GF-D8 (cell line): ENCODE measurements at regions not wholly inside any gene's neighbourhood (a gene's known extent, or its start where the extent isn't known, plus 50 kb on each side); places are given as distances from the start of the nearest gene placed in this dataset.

Source experiments
- DNase-seq: peaks from one replicate; lab custom pipeline; 2025; lab: John Stamatoyannopoulos, UW

GRCh38 chr1:22350171-22350923 is 101.3 kb upstream of the ZBTB40 start:
- no peak for DNase-seq

- DNase-seq = no peak
These were observed 100.5 kb upstream of the ZBTB40 start for GRCh38 chr1:22350924-22351767.

GRCh38 chr1:22351768-22352080 is 99.9 kb upstream of the ZBTB40 start:
- DNase-seq = no peak

GRCh38 chr1:22352355-22352754 is 99.3 kb upstream of the ZBTB40 start:
- DNase-seq = no peak

- DNase-seq = no peak
These were observed 98.8 kb upstream of the ZBTB40 start for GRCh38 chr1:22352896-22353295.

GRCh38 chr1:22359427-22359826 is 92.2 kb upstream of the ZBTB40 start:
- no peak for DNase-seq

GRCh38 chr1:22362626-22363402 is 88.8 kb upstream of the ZBTB40 start:
- DNase-seq = no peak

GRCh38 chr1:22363403-22364325 is 88.0 kb upstream of the ZBTB40 start:
- no peak for DNase-seq

GRCh38 chr1:22364326-22364650 is 87.4 kb upstream of the ZBTB40 start:
- DNase-seq = no peak

- DNase-seq = no peak
These were observed 86.9 kb upstream of the ZBTB40 start for GRCh38 chr1:22364764-22365163.

GRCh38 chr1:22365331-22366295 is 86.0 kb upstream of the ZBTB40 start:
- no peak for DNase-seq

- no peak for DNase-seq
These were observed 85.3 kb upstream of the ZBTB40 start for GRCh38 chr1:22366346-22366745.

GRCh38 chr1:22368125-22368524 is 83.5 kb upstream of the ZBTB40 start:
- no peak for DNase-seq

GRCh38 chr1:22369294-22370189 is 82.1 kb upstream of the ZBTB40 start:
- DNase-seq = no peak

GRCh38 chr1:22370190-22370498 is 81.5 kb upstream of the ZBTB40 start:
- DNase-seq = no peak

GRCh38 chr1:22371408-22371807 is 80.2 kb upstream of the ZBTB40 start:
- DNase-seq = no peak

- DNase-seq = no peak
These were observed 78.4 kb upstream of the ZBTB40 start for GRCh38 chr1:22373252-22373651.

- DNase-seq = no peak
These were observed 77.7 kb upstream of the ZBTB40 start for GRCh38 chr1:22374001-22374400.

- no peak for DNase-seq
These were observed 76.0 kb upstream of the ZBTB40 start for GRCh38 chr1:22375601-22376000.

GRCh38 chr1:22376001-22376400 is 75.7 kb upstream of the ZBTB40 start:
- no peak for DNase-seq
